ENCODE measurements at regions not wholly inside any gene's neighbourhood (a gene's known extent, or its start where the extent isn't known, plus 50 kb on each side); places are given as distances from the start of the nearest gene placed in this dataset.

GRCh38 chr5:176737746-176738636 is 72.4 kb upstream of the UNC5A start:
- Histone ChIP-seq H3K4me1 (peaks cover 0 to under 1% (median 0%) of the 10 kb centered on the region in 9 donors), H3K4me3 (no peak overlapping the region), H3K27ac (no peak overlapping the region), H3K36me3 (no peaks in the 10 kb centered on the region), H3K9me3 (no peaks in the 10 kb centered on the region), H3K27me3 (peaks cover 0 to 98% (median 94%) of the 10 kb centered on the region in 7 donors)
- ATAC-seq (no peak), DNase-seq (no peak)
- WGBS, 2 donors: 81 to 85% methylated on average over 21 of the region's 21 CpGs
- no peak for TF ChIP-seq CTCF (IDR thresholded peaks at IDR 0.05)
- intact Hi-C loops (cut with DNase I): no loop called here

DNA sequence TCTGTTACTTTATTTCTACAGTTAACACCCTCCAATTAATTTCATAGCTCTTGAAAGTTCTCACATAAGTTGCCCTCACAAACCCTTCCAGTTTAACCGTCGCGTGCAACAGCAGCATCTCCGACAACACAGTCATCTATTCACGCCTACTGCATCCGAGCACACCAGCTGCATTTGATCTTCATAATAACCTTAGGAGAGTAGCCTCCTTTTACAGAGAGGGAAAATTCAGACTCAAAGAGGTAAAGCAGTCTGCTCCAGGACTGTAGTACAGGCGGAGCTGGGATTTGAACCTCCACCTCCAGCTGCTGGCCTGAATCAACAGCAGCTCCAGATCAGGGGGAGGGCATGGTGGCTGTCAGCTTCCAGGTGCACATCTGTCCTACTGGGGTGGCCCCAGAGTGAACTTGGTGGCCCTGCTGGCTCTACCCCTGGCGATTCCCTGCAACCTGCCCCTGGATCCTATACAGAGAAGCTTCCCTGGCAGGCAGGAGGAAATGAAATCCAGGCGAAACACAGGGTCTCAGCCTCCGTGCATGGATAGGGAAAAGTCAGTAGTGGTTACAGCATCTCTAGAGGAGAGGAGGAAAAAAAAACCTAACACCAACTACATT is 71.6 kb upstream of the UNC5A start:
- DNase-seq (no peak), ATAC-seq (no peak)
- no peaks in the 10 kb centered on the region for H3K9me3 ChIP-seq
- no peak overlapping the region for H3K27ac ChIP-seq
- no peak for TF ChIP-seq CTCF (IDR thresholded peaks at IDR 0.05)
- H3K27me3 ChIP-seq: peaks cover 0 to 98% (median 94%) of the 10 kb centered on the region in 7 donors
- intact Hi-C loops (cut with DNase I): no loop called here
- 77 to 78% methylated on average over 10 of the region's 10 CpGs for WGBS, 2 donors
- H3K4me1 ChIP-seq: peaks cover 0 to 8% (median 6%) of the 10 kb centered on the region in 9 donors
- no peaks in the 10 kb centered on the region for H3K36me3 ChIP-seq
- no peak overlapping the region for H3K4me3 ChIP-seq

DNA sequence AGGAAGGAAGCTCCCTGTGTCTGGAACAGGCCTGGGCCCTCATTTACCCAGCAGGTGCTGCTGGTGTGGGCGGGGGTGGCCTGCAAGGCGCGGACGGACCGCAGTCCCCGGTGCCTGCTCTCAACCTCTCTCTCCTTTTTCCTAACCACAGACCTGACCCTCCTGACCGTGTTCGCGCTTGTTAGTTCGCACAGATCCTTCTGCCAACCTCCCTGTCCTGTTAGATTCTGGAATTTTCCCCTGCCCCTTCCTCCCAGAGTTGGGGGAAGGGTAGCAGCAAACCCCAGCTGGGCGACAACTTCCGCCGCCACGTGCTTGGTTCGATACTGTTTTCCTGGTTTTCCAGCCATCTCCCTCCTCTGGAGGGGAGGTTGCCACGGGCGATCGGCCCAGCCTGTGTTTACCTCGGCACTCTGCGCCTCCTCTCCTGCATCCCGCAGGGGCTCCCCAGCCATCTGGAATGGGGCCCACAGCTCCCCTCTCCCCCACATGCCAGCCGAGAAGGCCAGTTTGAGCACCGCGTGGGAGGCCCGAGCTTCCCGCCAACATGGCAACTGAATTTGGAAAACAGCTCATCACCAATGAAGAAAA is 70.8 kb upstream of the UNC5A start:
- 25 to 31% methylated on average over 26 of the region's 26 CpGs for WGBS, 2 donors
- DNase-seq (no peak), ATAC-seq (no peak)
- Histone ChIP-seq H3K27me3 (peaks cover 0 to 100% (median 99%) of the 10 kb centered on the region in 7 donors), H3K9me3 (no peaks in the 10 kb centered on the region), H3K4me1 (peaks cover 0 to 13% (median 11%) of the 10 kb centered on the region in 9 donors), H3K27ac (no peak overlapping the region), H3K36me3 (no peaks in the 10 kb centered on the region), H3K4me3 (no peak overlapping the region)
- no peak for TF ChIP-seq CTCF (IDR thresholded peaks at IDR 0.05)
- intact Hi-C loops (cut with DNase I): no loop called here

- no peak for TF ChIP-seq CTCF (IDR thresholded peaks at IDR 0.05)
- Histone ChIP-seq H3K9me3 (no peaks in the 10 kb centered on the region), H3K4me3 (no peak overlapping the region), H3K27ac (no peak overlapping the region), H3K36me3 (no peaks in the 10 kb centered on the region), H3K4me1 (peaks cover 0 to 13% (median 11%) of the 10 kb centered on the region in 9 donors), H3K27me3 (peaks cover 0 to 100% (median 99%) of the 10 kb centered on the region in 7 donors)
- ATAC-seq (no peak), DNase-seq (no peak)
- 72 to 75% methylated on average over 16 of the region's 16 CpGs for WGBS, 2 donors
- intact Hi-C loops (cut with DNase I): no loop called here
Measured at GRCh38 chr5:176740131-176740701, 70.1 kb upstream of the UNC5A start.
